Endothelial cell of umbilical vein (primary cell): ENCODE measurements at regions not wholly inside any gene's neighbourhood (a gene's known extent, or its start where the extent isn't known, plus 50 kb on each side); places are given as distances from the start of the nearest gene placed in this dataset.

Experiments used
- BruUV-seq: library from RNA; stranded (reverse); fragments of 400-500 nt; replicated peaks from 2 replicates; lab custom pipeline; 2021; lab: Mats Ljungman, UMichigan
- CTCF ChIA-PET: fragments of 300-600, 350-600 bp; sonication (Branson Sonifier 250); formaldehyde crosslinking; loops from one replicate; lab custom pipeline; 2021; ENCODE audit warnings: antibody characterized with exemption, inconsistent platforms; lab: Charles Lee
- POLR2A ChIA-PET: fragments of 300-600, 350-600 bp; sonication (Branson Sonifier 250); formaldehyde crosslinking; loops from one replicate; lab custom pipeline; 2021; ENCODE audit warnings: antibody characterized with exemption, inconsistent platforms; lab: Charles Lee
- DNase-seq: peaks from one replicate; pipeline ENCODE4 v3.0.0-alpha.2; 2011; ENCODE audit warnings: low read depth, low spot score
- FAIRE-seq: peaks from 2 replicates; lab custom pipeline; 2011; peaks lifted over from hg19 to GRCh38; lab: Jason Lieb, UNC
- H2AFZ ChIP-seq: 2 replicates; pipeline ENCODE4 v1.6.0; 2012; ENCODE audit warnings: low read depth, low read length, control low read depth, inconsistent platforms
- H3K27ac ChIP-seq: 2 replicates; pipeline ENCODE4 v1.5.1; 2011; ENCODE audit warnings: low read depth, mild to moderate bottlenecking, control low read depth, low read length, moderate library complexity; ENCODE audit not compliant: insufficient read depth
- H3K27me3 ChIP-seq, 2 experiments: 2 replicates each; pipeline versions ENCODE4 v1.6.0 to v1.6.1; 2011; ENCODE audit warnings: low read length in 2 of 2, mixed read lengths in 1 of 2; ENCODE audit not compliant: control insufficient read depth in 2 of 2, insufficient read depth in 2 of 2
- H3K36me3 ChIP-seq, 2 experiments: 2 replicates in 1 of 2; 3 replicates in 1 of 2; pipeline ENCODE4 v1.5.1; 2011; ENCODE audit warnings: low read length in 2 of 2, mild to moderate bottlenecking in 1 of 2, moderate library complexity in 1 of 2; ENCODE audit not compliant: control insufficient read depth in 2 of 2, insufficient read depth in 2 of 2; ENCODE audit errors: extremely low read depth in 1 of 2
- H3K4me1 ChIP-seq: 3 replicates; pipeline ENCODE4 v1.5.1; 2011; ENCODE audit warnings: mild to moderate bottlenecking, low read length; ENCODE audit not compliant: control insufficient read depth, insufficient read depth; ENCODE audit errors: extremely low read depth
- H3K4me2 ChIP-seq: 2 replicates; pipeline ENCODE4 v1.6.1; 2011; ENCODE audit warnings: low read length, control low read depth, mixed read lengths; ENCODE audit not compliant: insufficient read depth
- H3K4me3 ChIP-seq, 3 experiments: fragments of 200-600 bp in 1 of 3; sonication (generic), shearing (Covaris generic) in 1 of 3; replicated peaks in 1 of 3; 2 replicates each; pipeline ENCODE4 v1.5.1; 2011 to 2016; ENCODE audit warnings: control low read depth in 3 of 3, low read length in 3 of 3, mild to moderate bottlenecking in 2 of 3, inconsistent platforms in 1 of 3, low read depth in 1 of 3, moderate library complexity in 1 of 3; ENCODE audit not compliant: insufficient read depth in 1 of 3
- H3K79me2 ChIP-seq: 2 replicates; pipeline ENCODE4 v1.6.0; 2012; ENCODE audit warnings: low read length, inconsistent platforms; ENCODE audit not compliant: control insufficient read depth, insufficient read depth
- H3K9ac ChIP-seq: replicated peaks from 2 replicates; pipeline ENCODE3; 2011; ENCODE audit warnings: low read length, control low read depth; ENCODE audit not compliant: insufficient read depth; ENCODE audit errors: extremely low read depth
- H3K9me1 ChIP-seq: replicated peaks from 3 replicates; pipeline ENCODE4 v1.6.0; 2011; ENCODE audit warnings: mild to moderate bottlenecking, low read length; ENCODE audit not compliant: control insufficient read depth, insufficient read depth; ENCODE audit errors: extremely low read depth
- H3K9me3 ChIP-seq: replicated peaks from 2 replicates; pipeline ENCODE4 v1.5.1; 2012; ENCODE audit warnings: low read length, inconsistent platforms; ENCODE audit not compliant: control insufficient read depth, insufficient read depth
- H4K20me1 ChIP-seq: replicated peaks from 2 replicates; pipeline ENCODE3; 2011; ENCODE audit warnings: mild to moderate bottlenecking, low read length; ENCODE audit not compliant: control insufficient read depth, insufficient read depth; ENCODE audit errors: extremely low read depth
- CTCF ChIP-seq, 2 donors: IDR thresholded peaks; 1 replicate in 1 of 2; 2 replicates in 1 of 2; pipeline ENCODE4 v1.5.1; 2011; ENCODE audit warnings: low read length in 2 of 2, mild to moderate bottlenecking in 2 of 2, moderate library complexity in 2 of 2, control low read depth in 1 of 2, inconsistent platforms in 1 of 2, low read depth in 1 of 2; ENCODE audit not compliant: insufficient read depth in 1 of 2; ENCODE audit errors: extremely low read depth in 1 of 2
- EZH2 ChIP-seq: IDR thresholded peaks from 2 replicates; pipeline ENCODE4 v1.6.1; 2012; ENCODE audit warnings: borderline replicate concordance, low read depth, mild to moderate bottlenecking, moderate library complexity, low read length, inconsistent platforms; ENCODE audit not compliant: severe bottlenecking
- FOS ChIP-seq: IDR thresholded peaks from 2 replicates; pipeline ENCODE4 v1.6.1; 2011; ENCODE audit warnings: mild to moderate bottlenecking, low read length, moderate library complexity, borderline replicate concordance; ENCODE audit not compliant: insufficient read depth
- GATA2 ChIP-seq: IDR thresholded peaks from 2 replicates; pipeline ENCODE4 v1.7.0; 2011; ENCODE audit warnings: low read depth, mild to moderate bottlenecking, moderate library complexity, mixed read lengths, low read length; ENCODE audit not compliant: insufficient read length, insufficient read depth
- JUN ChIP-seq: IDR thresholded peaks from 2 replicates; pipeline ENCODE4 v1.6.1; 2011; ENCODE audit warnings: borderline replicate concordance, low read depth; ENCODE audit not compliant: insufficient read length, insufficient read depth
- MAX ChIP-seq: IDR thresholded peaks from 2 replicates; pipeline ENCODE4 v1.6.1; 2011; ENCODE audit not compliant: insufficient read depth, insufficient read length
- MYC ChIP-seq: IDR thresholded peaks from one replicate; pipeline ENCODE4 v1.6.1; 2011; ENCODE audit warnings: mild to moderate bottlenecking, low read depth, low read length
- POLR2A ChIP-seq: IDR thresholded peaks from 2 replicates; pipeline ENCODE4 v1.6.1; 2012; ENCODE audit warnings: low read depth, mild to moderate bottlenecking, control low read depth, low read length
- POLR2AphosphoS5 ChIP-seq: IDR thresholded peaks from 2 replicates; pipeline ENCODE4 v1.6.1; 2012; ENCODE audit warnings: low read depth, mild to moderate bottlenecking, control low read depth, low read length, moderate library complexity; ENCODE audit not compliant: insufficient read depth
- dilution Hi-C: fragments of 300-500 bp; cut with MboI; formaldehyde crosslinking; loops from one replicate; pipeline ENCODE4 v1.15.0; 2019; ENCODE audit warnings: low sequenced_read_pairs; ENCODE audit not compliant: extremely low pct_ligation_motif_present
- intact Hi-C: fragments of 100-400 bp; cut with micrococcal nuclease; formaldehyde crosslinking; loops from one replicate; pipeline ENCODE4 v1.10.0; 2022

GRCh38 chr6:122136386-122136785, 263.1 kb upstream of the HSF2 start:
- H3K4me1 ChIP-seq = no peaks in the 10 kb centered on the region
- H3K9me1 ChIP-seq = no peaks in the 10 kb centered on the region
- H3K9me3 ChIP-seq = no peaks in the 10 kb centered on the region
- dilution Hi-C loops (no loop called here), intact Hi-C loops (no loop called here)
- DNase-seq (no peak), FAIRE-seq (no peak)
- no peak overlapping the region for H3K4me3 ChIP-seq
- H3K27me3 ChIP-seq = no peaks in the 10 kb centered on the region
- no peaks in the 10 kb centered on the region for H3K79me2 ChIP-seq
- no peak overlapping the region for H3K27ac ChIP-seq
- TF ChIP-seq JUN (no peak), CTCF (IDR thresholded peaks at IDR 0.05; ENCODE audit: extremely low read depth in 1 of 2, insufficient read depth in 1 of 2, low read depth in 1 of 2, low read length in 2 of 2) (no peak), EZH2 (no peak), MAX (no peak), POLR2A (no peak), GATA2 (no peak), POLR2AphosphoS5 (no peak), FOS (no peak), MYC (no peak)
- ChIA-PET CTCF (no interaction called here), POLR2A (no interaction called here)
- H3K4me2 ChIP-seq = no peak overlapping the region
- H2AFZ ChIP-seq = no peak overlapping the region
- H3K9ac ChIP-seq = no peak overlapping the region
- BruUV-seq = no TSS peak
- H3K36me3 ChIP-seq = no peaks in the 10 kb centered on the region
- no peaks in the 10 kb centered on the region for H4K20me1 ChIP-seq
